ENCODE measurements at regions not wholly inside any gene's neighbourhood (a gene's known extent, or its start where the extent isn't known, plus 50 kb on each side); places are given as distances from the start of the nearest gene placed in this dataset.

DNA sequence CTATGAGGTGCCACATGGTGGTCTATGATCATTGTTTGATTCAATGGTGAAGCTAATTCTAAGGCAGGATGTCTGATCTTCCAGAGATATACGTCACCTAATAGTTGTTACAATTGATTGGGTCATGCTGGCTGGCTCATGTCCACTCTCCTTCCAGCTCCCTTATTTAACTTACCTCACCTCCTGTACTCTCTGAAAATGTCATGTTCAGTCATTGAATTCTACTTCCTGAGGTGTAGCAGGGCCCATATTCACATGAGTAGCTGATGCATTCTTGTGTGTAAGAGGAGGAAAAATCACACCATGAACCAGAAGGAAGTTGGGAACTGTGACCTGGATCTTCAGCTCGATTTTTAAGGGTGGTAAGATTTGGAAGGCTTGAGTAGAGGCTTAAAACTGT, 795.8 kb downstream of the QKI start:
- TF ChIP-seq SIN3A (IDR thresholded peaks at IDR 0.05; ENCODE audit: borderline replicate concordance, insufficient read depth, low read length) (no peak), POLR2AphosphoS5 (IDR thresholded peaks at IDR 0.05; ENCODE audit: low read depth, low read length) (no peak), TAF1 (IDR thresholded peaks at IDR 0.05; ENCODE audit: borderline replicate concordance, insufficient read depth, low read length) (no peak)

DNA sequence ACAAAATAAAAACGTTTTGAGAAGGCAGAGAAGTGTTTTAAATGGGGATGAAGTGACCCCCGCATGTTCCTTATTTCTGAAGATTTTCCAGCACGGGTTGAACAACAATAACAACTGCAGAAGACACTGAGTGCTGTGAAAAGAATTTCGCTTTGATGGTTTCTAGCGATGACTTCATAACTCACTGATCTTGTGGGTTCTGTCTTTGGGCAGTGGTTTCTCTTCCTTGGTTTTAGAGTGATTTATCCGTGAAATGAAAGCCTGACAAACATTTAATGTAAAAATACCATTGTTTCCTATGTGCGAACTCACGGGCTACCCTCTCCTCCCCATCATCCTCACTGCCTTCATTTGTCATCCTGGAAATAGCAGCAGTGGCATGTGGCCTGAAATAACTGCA, 793.9 kb downstream of the QKI start:
- TF ChIP-seq POLR2AphosphoS5 (IDR thresholded peaks at IDR 0.05; ENCODE audit: low read depth, low read length), result no peak

DNA sequence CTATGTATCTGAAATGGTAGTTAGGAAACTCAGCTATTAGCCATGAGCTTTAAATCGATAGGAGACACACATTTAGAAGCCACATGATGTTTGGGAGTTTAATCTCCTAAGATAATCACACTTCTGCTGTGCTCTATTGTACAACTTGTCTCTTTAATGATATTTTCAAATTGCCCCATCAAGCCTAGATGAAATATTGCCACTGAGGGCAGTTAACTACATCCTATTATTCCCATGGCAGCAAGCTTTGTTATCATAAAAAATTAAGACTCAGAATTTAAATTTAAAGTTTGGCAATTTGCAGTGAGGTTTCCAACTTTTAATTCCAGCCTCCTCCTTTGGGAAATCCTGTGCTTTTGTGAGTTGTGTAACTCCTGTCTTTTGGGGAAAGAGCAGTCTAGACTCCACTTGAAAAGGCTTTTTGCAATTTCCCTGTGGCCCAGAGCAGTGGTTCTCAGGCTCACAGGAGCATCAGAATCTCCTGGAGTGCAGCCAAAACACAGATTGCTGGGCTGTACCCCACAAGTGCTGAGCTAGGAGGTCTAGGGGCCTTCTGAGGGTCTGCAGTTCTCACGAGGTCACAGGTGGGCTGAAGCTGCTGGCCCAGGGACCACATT, 792.4 kb downstream of the QKI start:
- TF ChIP-seq POLR2AphosphoS5 (IDR thresholded peaks at IDR 0.05; ENCODE audit: low read depth, low read length) (no peak), SIN3A (IDR thresholded peaks at IDR 0.05; ENCODE audit: borderline replicate concordance, insufficient read depth, low read length) (no peak), FOXP2 (optimal IDR thresholded peaks at IDR 0.05; ENCODE audit: borderline replicate concordance, extremely low read depth, extremely low read length, insufficient read depth) (no peak), TAF1 (IDR thresholded peaks at IDR 0.05; ENCODE audit: borderline replicate concordance, insufficient read depth, low read length) (no peak)
- TF ChIP-seq, protein P1, sequence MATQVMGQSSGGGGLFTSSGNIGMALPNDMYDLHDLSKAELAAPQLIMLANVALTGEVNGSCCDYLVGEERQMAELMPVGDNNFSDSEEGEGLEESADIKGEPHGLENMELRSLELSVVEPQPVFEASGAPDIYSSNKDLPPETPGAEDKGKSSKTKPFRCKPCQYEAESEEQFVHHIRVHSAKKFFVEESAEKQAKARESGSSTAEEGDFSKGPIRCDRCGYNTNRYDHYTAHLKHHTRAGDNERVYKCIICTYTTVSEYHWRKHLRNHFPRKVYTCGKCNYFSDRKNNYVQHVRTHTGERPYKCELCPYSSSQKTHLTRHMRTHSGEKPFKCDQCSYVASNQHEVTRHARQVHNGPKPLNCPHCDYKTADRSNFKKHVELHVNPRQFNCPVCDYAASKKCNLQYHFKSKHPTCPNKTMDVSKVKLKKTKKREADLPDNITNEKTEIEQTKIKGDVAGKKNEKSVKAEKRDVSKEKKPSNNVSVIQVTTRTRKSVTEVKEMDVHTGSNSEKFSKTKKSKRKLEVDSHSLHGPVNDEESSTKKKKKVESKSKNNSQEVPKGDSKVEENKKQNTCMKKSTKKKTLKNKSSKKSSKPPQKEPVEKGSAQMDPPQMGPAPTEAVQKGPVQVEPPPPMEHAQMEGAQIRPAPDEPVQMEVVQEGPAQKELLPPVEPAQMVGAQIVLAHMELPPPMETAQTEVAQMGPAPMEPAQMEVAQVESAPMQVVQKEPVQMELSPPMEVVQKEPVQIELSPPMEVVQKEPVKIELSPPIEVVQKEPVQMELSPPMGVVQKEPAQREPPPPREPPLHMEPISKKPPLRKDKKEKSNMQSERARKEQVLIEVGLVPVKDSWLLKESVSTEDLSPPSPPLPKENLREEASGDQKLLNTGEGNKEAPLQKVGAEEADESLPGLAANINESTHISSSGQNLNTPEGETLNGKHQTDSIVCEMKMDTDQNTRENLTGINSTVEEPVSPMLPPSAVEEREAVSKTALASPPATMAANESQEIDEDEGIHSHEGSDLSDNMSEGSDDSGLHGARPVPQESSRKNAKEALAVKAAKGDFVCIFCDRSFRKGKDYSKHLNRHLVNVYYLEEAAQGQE (IDR thresholded peaks at IDR 0.05; ENCODE audit: insufficient read depth in 1 of 2, low read depth in 2 of 2, low read length in 2 of 2), result no peak

DNA sequence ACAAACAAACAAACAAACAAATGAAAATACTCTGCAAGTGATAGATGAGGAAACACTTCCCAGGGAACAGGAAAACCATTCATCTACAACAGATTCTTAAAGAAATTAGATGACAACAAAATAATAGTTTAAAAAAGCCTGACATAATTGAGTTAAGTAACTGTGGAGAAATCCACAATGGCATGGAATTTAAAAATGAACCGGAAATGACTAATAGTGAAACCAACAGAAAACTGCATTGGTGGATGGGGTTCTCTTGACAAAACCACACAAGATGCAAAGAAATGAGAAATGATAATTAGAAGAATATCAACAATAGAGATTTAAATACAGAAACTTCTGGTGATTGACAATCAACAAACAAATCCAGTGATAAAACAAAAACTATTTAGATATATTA, 785.6 kb downstream of the QKI start:
- TF ChIP-seq POLR2AphosphoS5 (IDR thresholded peaks at IDR 0.05; ENCODE audit: low read depth, low read length) (no peak), TAF1 (IDR thresholded peaks at IDR 0.05; ENCODE audit: borderline replicate concordance, insufficient read depth, low read length) (no peak), FOXP2 (optimal IDR thresholded peaks at IDR 0.05; ENCODE audit: borderline replicate concordance, extremely low read depth, extremely low read length, insufficient read depth) (no peak), SIN3A (IDR thresholded peaks at IDR 0.05; ENCODE audit: borderline replicate concordance, insufficient read depth, low read length) (no peak)
- TF ChIP-seq, protein P1 (IDR thresholded peaks at IDR 0.05; ENCODE audit: insufficient read depth in 1 of 2, low read depth in 2 of 2, low read length in 2 of 2), result no peak

DNA sequence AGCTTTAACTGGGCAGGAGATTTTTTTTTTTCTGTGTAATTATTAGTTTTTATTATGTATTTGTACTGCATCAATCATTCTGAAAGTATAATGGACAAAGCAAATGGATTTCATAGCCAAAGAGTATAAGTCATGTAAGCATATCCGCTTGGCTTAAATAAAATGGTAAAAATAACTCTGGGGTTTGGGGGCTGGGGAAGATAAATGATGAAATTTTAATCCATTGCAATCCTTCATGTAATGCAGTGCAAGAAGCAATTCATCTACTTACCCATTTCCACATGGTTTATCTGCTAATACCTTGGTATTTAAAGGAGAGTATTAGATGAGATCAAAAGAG, 781.4 kb downstream of the QKI start:
- no peak for TF ChIP-seq TAF1 (IDR thresholded peaks at IDR 0.05; ENCODE audit: borderline replicate concordance, insufficient read depth, low read length)
- TF ChIP-seq POLR2AphosphoS5 (IDR thresholded peaks at IDR 0.05; ENCODE audit: low read depth, low read length), result no peak
- no peak for TF ChIP-seq SIN3A (IDR thresholded peaks at IDR 0.05; ENCODE audit: borderline replicate concordance, insufficient read depth, low read length)
- TF ChIP-seq FOXP2 (optimal IDR thresholded peaks at IDR 0.05; ENCODE audit: borderline replicate concordance, extremely low read depth, extremely low read length, insufficient read depth), result no peak
- TF ChIP-seq, protein P1 (IDR thresholded peaks at IDR 0.05; ENCODE audit: insufficient read depth in 1 of 2, low read depth in 2 of 2, low read length in 2 of 2), result no peak

DNA sequence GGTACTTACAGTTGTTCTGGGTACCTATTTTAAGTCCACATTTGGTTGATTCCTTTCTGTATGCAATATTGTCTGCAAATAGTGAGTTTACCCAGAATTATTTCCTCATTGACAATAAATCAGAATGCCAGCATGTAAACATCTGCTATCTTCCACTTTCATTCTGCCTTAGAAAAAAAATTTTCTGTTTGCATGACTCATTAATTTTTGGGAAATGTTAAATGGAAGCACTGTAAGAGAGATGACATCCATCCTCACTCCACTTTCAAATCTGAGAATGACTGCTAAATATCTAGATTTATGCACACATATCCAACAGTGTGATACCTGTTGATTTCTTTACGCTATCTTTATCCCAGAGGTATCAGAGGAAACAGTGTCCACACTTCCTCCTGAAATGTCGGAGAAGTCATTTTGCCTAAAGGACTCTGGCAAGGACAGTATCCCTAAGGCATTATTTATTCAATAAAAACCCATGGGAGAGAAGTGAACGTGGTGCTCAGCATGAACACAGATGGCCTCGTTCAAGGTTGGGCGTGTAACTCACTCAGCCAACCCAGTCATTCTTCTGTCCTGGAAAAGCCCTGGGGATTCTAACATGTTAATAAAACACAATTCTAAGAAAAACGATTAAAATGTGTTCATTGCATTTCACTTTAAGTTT, 780.9 kb downstream of the QKI start:
- TF ChIP-seq POLR2AphosphoS5 (IDR thresholded peaks at IDR 0.05; ENCODE audit: low read depth, low read length), result no peak
- TF ChIP-seq FOXP2 (optimal IDR thresholded peaks at IDR 0.05; ENCODE audit: borderline replicate concordance, extremely low read depth, extremely low read length, insufficient read depth), result no peak
- TF ChIP-seq, protein P1 (IDR thresholded peaks at IDR 0.05; ENCODE audit: insufficient read depth in 1 of 2, low read depth in 2 of 2, low read length in 2 of 2), result no peak
- TF ChIP-seq TAF1 (IDR thresholded peaks at IDR 0.05; ENCODE audit: borderline replicate concordance, insufficient read depth, low read length), result no peak
- TF ChIP-seq SIN3A (IDR thresholded peaks at IDR 0.05; ENCODE audit: borderline replicate concordance, insufficient read depth, low read length), result no peak
